Suprapubic skin (tissue), 4 donors: ENCODE measurements at regions not wholly inside any gene's neighbourhood (a gene's known extent, or its start where the extent isn't known, plus 50 kb on each side); places are given as distances from the start of the nearest gene placed in this dataset.

Experiments used
- DNase-seq, 2 donors: peaks; one replicate each; pipeline ENCODE4 v3.0.0-alpha.2; 2019; ENCODE audit warnings: low spot score in 2 of 2
- H3K27ac ChIP-seq: fragments of 200-600 bp; sonication (generic); one replicate; pipeline ENCODE4 v1.5.1; 2019
- H3K27me3 ChIP-seq: fragments of 200-600 bp; sonication (generic); one replicate; pipeline ENCODE4 v1.5.1; 2019
- H3K36me3 ChIP-seq: fragments of 200-600 bp; sonication (generic); one replicate; pipeline ENCODE4 v1.5.1; 2019
- H3K4me1 ChIP-seq: fragments of 200-600 bp; sonication (generic); one replicate; pipeline ENCODE4 v1.5.1; 2019
- H3K4me3 ChIP-seq: fragments of 200-600 bp; sonication (generic); one replicate; pipeline ENCODE4 v1.5.1; 2019; ENCODE audit warnings: mild to moderate bottlenecking
- H3K9me3 ChIP-seq: fragments of 200-600 bp; sonication (generic); one replicate; pipeline ENCODE4 v1.5.1; 2019
- EP300 ChIP-seq: sonication (generic); formaldehyde crosslinking; IDR thresholded peaks from one replicate; pipeline ENCODE4 v1.6.1; 2017; ENCODE audit warnings: antibody characterized with exemption
- POLR2A ChIP-seq, 2 donors: fragments of 450-650 bp; IDR thresholded peaks; one replicate each; pipeline ENCODE4 v1.6.1; 2017; ENCODE audit warnings: antibody characterized with exemption in 2 of 2, mild to moderate bottlenecking in 2 of 2, moderate library complexity in 2 of 2
- POLR2AphosphoS5 ChIP-seq, 3 donors: sonication (generic); formaldehyde crosslinking; IDR thresholded peaks; one replicate each; pipeline ENCODE4 v1.6.1; 2017; ENCODE audit warnings: antibody characterized with exemption in 3 of 3
- WGBS: methylation state at CpG from one replicate; pipeline ENCODE4 v1.1.5; 2018; 5-methylcytosine and 5-hydroxymethylcytosine counted together
- TF ChIP-seq, protein P1 (sequence below), 2 donors: fragments of 200-600 bp in 1 of 2; fragments of 450-650 bp in 1 of 2; sonication (generic) in 1 of 2; IDR thresholded peaks; one replicate each; pipeline ENCODE4 v1.5.1; 2016 to 2019; ENCODE audit warnings: antibody characterized with exemption in 2 of 2, mild to moderate bottlenecking in 1 of 2, moderate library complexity in 1 of 2

- TF ChIP-seq EP300, result no peak
- no peak for TF ChIP-seq POLR2AphosphoS5 (IDR thresholded peaks at IDR 0.05)
- TF ChIP-seq POLR2A (IDR thresholded peaks at IDR 0.05), result no peak
- TF ChIP-seq, protein P1, sequence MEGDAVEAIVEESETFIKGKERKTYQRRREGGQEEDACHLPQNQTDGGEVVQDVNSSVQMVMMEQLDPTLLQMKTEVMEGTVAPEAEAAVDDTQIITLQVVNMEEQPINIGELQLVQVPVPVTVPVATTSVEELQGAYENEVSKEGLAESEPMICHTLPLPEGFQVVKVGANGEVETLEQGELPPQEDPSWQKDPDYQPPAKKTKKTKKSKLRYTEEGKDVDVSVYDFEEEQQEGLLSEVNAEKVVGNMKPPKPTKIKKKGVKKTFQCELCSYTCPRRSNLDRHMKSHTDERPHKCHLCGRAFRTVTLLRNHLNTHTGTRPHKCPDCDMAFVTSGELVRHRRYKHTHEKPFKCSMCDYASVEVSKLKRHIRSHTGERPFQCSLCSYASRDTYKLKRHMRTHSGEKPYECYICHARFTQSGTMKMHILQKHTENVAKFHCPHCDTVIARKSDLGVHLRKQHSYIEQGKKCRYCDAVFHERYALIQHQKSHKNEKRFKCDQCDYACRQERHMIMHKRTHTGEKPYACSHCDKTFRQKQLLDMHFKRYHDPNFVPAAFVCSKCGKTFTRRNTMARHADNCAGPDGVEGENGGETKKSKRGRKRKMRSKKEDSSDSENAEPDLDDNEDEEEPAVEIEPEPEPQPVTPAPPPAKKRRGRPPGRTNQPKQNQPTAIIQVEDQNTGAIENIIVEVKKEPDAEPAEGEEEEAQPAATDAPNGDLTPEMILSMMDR (IDR thresholded peaks at IDR 0.05), result no peak
- H3K9me3 ChIP-seq, result no peaks in the 10 kb centered on the region
- no peaks in the 10 kb centered on the region for H3K36me3 ChIP-seq
- DNase-seq, result no peak
- H3K27me3 ChIP-seq, result no peaks in the 10 kb centered on the region
- no peak overlapping the region for H3K27ac ChIP-seq
- WGBS, result 92% methylated on average over 2 of the region's 2 CpGs
- H3K4me3 ChIP-seq, result no peak overlapping the region
- H3K4me1 ChIP-seq, result no peaks in the 10 kb centered on the region
Observed at GRCh38 chr5:93076096-93076495, 504.9 kb downstream of the NR2F1-AS1 start.

- H3K27me3 ChIP-seq, result no peaks in the 10 kb centered on the region
- H3K9me3 ChIP-seq, result no peaks in the 10 kb centered on the region
- WGBS, result 62% methylated on average over 4 of the region's 4 CpGs
- no peak for DNase-seq
- no peak overlapping the region for H3K27ac ChIP-seq
- no peaks in the 10 kb centered on the region for H3K36me3 ChIP-seq
- no peak for TF ChIP-seq POLR2A (IDR thresholded peaks at IDR 0.05)
- TF ChIP-seq EP300, result no peak
- TF ChIP-seq, protein P1 (IDR thresholded peaks at IDR 0.05), result no peak
- H3K4me3 ChIP-seq, result no peak overlapping the region
- H3K4me1 ChIP-seq, result no peaks in the 10 kb centered on the region
Observed at GRCh38 chr5:93073547-93073946, 507.5 kb downstream of the NR2F1-AS1 start.

GRCh38 chr5:93072831-93073459 is 508.1 kb downstream of the NR2F1-AS1 start:
- H3K27me3 ChIP-seq, result no peaks in the 10 kb centered on the region
- H3K36me3 ChIP-seq, result no peaks in the 10 kb centered on the region
- no peaks in the 10 kb centered on the region for H3K4me1 ChIP-seq
- no peak for DNase-seq
- no peaks in the 10 kb centered on the region for H3K9me3 ChIP-seq
- H3K4me3 ChIP-seq, result no peak overlapping the region
- no peak overlapping the region for H3K27ac ChIP-seq
- WGBS, result 73% methylated on average over 3 of the region's 3 CpGs
- no peak for TF ChIP-seq POLR2AphosphoS5 (IDR thresholded peaks at IDR 0.05)
- no peak for TF ChIP-seq POLR2A (IDR thresholded peaks at IDR 0.05)

DNA sequence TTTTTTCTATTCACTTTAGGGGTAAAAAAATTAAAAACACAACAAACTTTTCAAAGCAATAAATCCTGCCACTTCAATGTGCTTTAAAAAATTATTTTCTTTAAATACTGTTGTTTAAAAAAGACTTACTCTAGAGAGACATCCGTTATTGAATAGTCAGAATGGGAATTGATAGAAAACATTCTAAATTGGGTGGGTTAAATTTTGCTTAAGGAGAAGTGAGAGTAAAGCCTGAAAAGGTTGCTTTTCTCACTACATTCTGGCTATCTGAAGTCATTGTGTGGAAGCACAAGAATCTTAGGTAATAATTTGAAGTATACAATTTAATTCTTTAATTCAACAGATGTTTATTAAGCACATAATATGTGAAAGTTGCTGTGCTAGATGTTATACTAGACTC is 509.3 kb downstream of the NR2F1-AS1 start:
- no peak for TF ChIP-seq EP300
- TF ChIP-seq POLR2AphosphoS5 (IDR thresholded peaks at IDR 0.05), result no peak
- TF ChIP-seq, protein P1 (IDR thresholded peaks at IDR 0.05), result no peak
- no peak for TF ChIP-seq POLR2A (IDR thresholded peaks at IDR 0.05)
- Histone ChIP-seq H3K27me3 (no peaks in the 10 kb centered on the region), H3K36me3 (no peaks in the 10 kb centered on the region), H3K9me3 (no peaks in the 10 kb centered on the region), H3K4me3 (no peak overlapping the region), H3K4me1 (no peaks in the 10 kb centered on the region), H3K27ac (no peak overlapping the region)
- DNase-seq, result no peak
- 80% methylated on average over 1 of the region's 1 CpG for WGBS

- Histone ChIP-seq H3K4me3 (no peak overlapping the region), H3K4me1 (no peaks in the 10 kb centered on the region), H3K36me3 (no peaks in the 10 kb centered on the region), H3K27ac (no peak overlapping the region), H3K9me3 (no peaks in the 10 kb centered on the region), H3K27me3 (no peaks in the 10 kb centered on the region)
- no peak for DNase-seq
- TF ChIP-seq POLR2A (IDR thresholded peaks at IDR 0.05), result no peak
- TF ChIP-seq POLR2AphosphoS5 (IDR thresholded peaks at IDR 0.05), result no peak
- TF ChIP-seq, protein P1 (IDR thresholded peaks at IDR 0.05), result no peak
- TF ChIP-seq EP300, result no peak
- WGBS, result 82% methylated on average over 6 of the region's 6 CpGs
Observed at GRCh38 chr5:93070938-93071337, 510.1 kb downstream of the NR2F1-AS1 start.

- WGBS, result 93% methylated on average over 2 of the region's 2 CpGs
Observed at GRCh38 chr5:93069276-93069675, 511.7 kb downstream of the NR2F1-AS1 start.

More at GRCh38 chr5:93069276-93069675, 511.7 kb downstream of the NR2F1-AS1 start:
- no peaks in the 10 kb centered on the region for H3K9me3 ChIP-seq
- DNase-seq, result no peak
- no peaks in the 10 kb centered on the region for H3K4me1 ChIP-seq
- TF ChIP-seq, protein P1 (IDR thresholded peaks at IDR 0.05), result no peak
- TF ChIP-seq EP300, result no peak
- TF ChIP-seq POLR2AphosphoS5 (IDR thresholded peaks at IDR 0.05), result no peak
- no peak for TF ChIP-seq POLR2A (IDR thresholded peaks at IDR 0.05)
- no peaks in the 10 kb centered on the region for H3K27me3 ChIP-seq
- no peaks in the 10 kb centered on the region for H3K36me3 ChIP-seq
- no peak overlapping the region for H3K27ac ChIP-seq
- no peak overlapping the region for H3K4me3 ChIP-seq
